Right lobe of liver (tissue), 6 donors: ENCODE measurements at regions not wholly inside any gene's neighbourhood (a gene's known extent, or its start where the extent isn't known, plus 50 kb on each side); places are given as distances from the start of the nearest gene placed in this dataset.

Experiments used
- ATAC-seq, 4 donors: fragments of 200-7000 bp; cut with Tn5 transposase; one replicate each; pipeline ENCODE4 v1.9.1; 2020; ENCODE audit warnings: mild to moderate bottlenecking in 4 of 4, moderate library complexity in 4 of 4
- DNase-seq, 3 donors: peaks; one replicate each; pipeline ENCODE4 v3.0.0-alpha.2; 2020
- H3K27ac ChIP-seq, 3 donors: fragments of 200-600 bp; one replicate each; pipeline ENCODE4 v1.8.0; 2022
- H3K27me3 ChIP-seq, 2 donors: fragments of 200-600 bp; one replicate each; pipeline ENCODE4 v1.8.0; 2022
- H3K36me3 ChIP-seq, 4 donors: fragments of 200-600 bp; sonication (generic) in 1 of 4; one replicate each; pipeline versions ENCODE4 v1.5.1 to v1.8.0; 2017 to 2022; ENCODE audit warnings: control low read depth in 1 of 4
- H3K4me1 ChIP-seq, 4 donors: fragments of 200-600 bp; sonication (generic) in 1 of 4; one replicate each; pipeline versions ENCODE4 v1.5.1 to v1.8.0; 2017 to 2022; ENCODE audit warnings: control low read depth in 1 of 4
- H3K4me3 ChIP-seq, 3 donors: fragments of 200-600 bp; one replicate each; pipeline ENCODE4 v1.8.0; 2022
- H3K9me3 ChIP-seq, 4 donors: fragments of 200-600 bp; sonication (generic) in 1 of 4; one replicate each; pipeline versions ENCODE4 v1.5.1 to v1.8.0; 2017 to 2022; ENCODE audit warnings: control low read depth in 1 of 4
- POLR2A ChIP-seq: fragments of 450-650 bp; IDR thresholded peaks from one replicate; pipeline ENCODE4 v1.6.1; 2017; ENCODE audit warnings: antibody characterized with exemption, mild to moderate bottlenecking
- WGBS: methylation state at CpG from one replicate; pipeline ENCODE4 v1.1.6; 2018; ENCODE audit warnings: low coverage, low lambda C conversion rate; ENCODE audit not compliant: insufficient coverage; ENCODE audit errors: missing lambda C conversion rate; 5-methylcytosine and 5-hydroxymethylcytosine counted together
- intact Hi-C, 2 donors: fragments of 100-400 bp; cut with DNase I; formaldehyde crosslinking; loops; one replicate each; pipeline versions ENCODE4 v1.11.2 to v1.14.1; 2022
- TF ChIP-seq, protein P1 (sequence below), 4 donors: fragments of 200-600 bp in 3 of 4; fragments of 450-650 bp in 1 of 4; IDR thresholded peaks; one replicate each; pipeline versions ENCODE4 v1.5.1 to v1.8.0; 2016 to 2022; ENCODE audit warnings: antibody characterized with exemption in 4 of 4, mild to moderate bottlenecking in 2 of 4
- donor health status: DM: no; HTN: yes; CAD: no.
- donor health status: DM: no; HTN: no; CAD: no.
- donor health status: DM: no; HTN: no; CAD: no.
- donor health status: DM: no; HTN: yes; CAD: no.
- donor health status: DM: no; HTN: yes; CAD: no.

DNA sequence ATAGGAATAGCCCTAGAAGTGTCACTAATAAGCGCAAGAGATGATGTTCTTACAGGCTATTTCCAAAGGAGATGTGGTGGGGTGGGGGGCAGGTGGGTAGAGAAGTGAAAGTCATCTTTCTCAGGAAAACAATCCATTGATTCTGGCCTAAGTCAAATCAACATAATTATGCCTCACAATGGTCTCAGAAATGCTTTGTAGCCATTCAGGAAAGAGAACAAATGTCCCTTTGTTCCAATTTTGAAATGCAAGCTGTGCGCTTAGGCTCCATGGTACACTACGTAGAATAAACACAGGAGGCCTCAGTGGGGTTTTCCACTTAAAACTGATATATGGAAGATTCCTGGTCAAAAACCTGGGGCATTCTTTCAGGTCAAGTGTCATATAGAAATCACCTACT is 529.9 kb upstream of the KLHL29 start:
- TF ChIP-seq, protein P1, sequence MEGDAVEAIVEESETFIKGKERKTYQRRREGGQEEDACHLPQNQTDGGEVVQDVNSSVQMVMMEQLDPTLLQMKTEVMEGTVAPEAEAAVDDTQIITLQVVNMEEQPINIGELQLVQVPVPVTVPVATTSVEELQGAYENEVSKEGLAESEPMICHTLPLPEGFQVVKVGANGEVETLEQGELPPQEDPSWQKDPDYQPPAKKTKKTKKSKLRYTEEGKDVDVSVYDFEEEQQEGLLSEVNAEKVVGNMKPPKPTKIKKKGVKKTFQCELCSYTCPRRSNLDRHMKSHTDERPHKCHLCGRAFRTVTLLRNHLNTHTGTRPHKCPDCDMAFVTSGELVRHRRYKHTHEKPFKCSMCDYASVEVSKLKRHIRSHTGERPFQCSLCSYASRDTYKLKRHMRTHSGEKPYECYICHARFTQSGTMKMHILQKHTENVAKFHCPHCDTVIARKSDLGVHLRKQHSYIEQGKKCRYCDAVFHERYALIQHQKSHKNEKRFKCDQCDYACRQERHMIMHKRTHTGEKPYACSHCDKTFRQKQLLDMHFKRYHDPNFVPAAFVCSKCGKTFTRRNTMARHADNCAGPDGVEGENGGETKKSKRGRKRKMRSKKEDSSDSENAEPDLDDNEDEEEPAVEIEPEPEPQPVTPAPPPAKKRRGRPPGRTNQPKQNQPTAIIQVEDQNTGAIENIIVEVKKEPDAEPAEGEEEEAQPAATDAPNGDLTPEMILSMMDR (IDR thresholded peaks at IDR 0.05): no peak
- no peak for TF ChIP-seq POLR2A

DNA sequence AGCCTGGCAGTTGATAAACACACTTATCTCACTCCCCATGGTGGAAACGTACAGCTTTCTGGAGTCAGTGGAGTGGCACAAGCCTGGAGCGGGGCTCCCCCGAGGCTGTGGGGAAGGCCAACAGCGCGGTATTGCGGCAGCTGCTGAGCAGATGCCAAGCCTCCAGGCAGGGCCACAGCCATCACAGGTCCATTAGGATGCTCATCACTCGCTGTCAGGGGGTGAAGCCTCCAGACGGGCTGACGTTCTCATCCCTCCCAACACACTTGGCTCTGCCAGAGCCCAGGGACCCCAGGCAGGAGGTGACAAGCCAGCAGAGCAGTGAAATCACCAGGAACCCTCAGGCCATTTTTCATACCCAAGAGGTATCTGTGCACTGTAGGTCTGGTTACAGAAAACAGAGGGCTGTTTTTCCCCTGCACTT is 529.2 kb upstream of the KLHL29 start:
- H3K27ac ChIP-seq: no peak overlapping the region
- TF ChIP-seq, protein P1 (IDR thresholded peaks at IDR 0.05): no peak
- no peak for TF ChIP-seq POLR2A
- H3K36me3 ChIP-seq: no peaks in the 10 kb centered on the region
- H3K27me3 ChIP-seq: no peaks in the 10 kb centered on the region
- ATAC-seq (no peak), DNase-seq (peak in 1 of 3 donors; percentile 47)
- no peaks in the 10 kb centered on the region for H3K9me3 ChIP-seq
- intact Hi-C loops: no loop called here
- no peak overlapping the region for H3K4me3 ChIP-seq
- H3K4me1 ChIP-seq: no peaks in the 10 kb centered on the region
- 41% methylated on average over 2 of the region's 9 CpGs for WGBS

More for the DNA sequence above, 529.9 kb upstream of the KLHL29 start:
- Histone ChIP-seq H3K9me3 (no peaks in the 10 kb centered on the region), H3K4me3 (no peak overlapping the region), H3K27ac (no peak overlapping the region), H3K27me3 (no peaks in the 10 kb centered on the region), H3K4me1 (no peaks in the 10 kb centered on the region), H3K36me3 (no peaks in the 10 kb centered on the region)
- no peak for ATAC-seq
- intact Hi-C loops: no loop called here
- 88% methylated on average over 3 of the region's 3 CpGs for WGBS
- no peak for DNase-seq

DNA sequence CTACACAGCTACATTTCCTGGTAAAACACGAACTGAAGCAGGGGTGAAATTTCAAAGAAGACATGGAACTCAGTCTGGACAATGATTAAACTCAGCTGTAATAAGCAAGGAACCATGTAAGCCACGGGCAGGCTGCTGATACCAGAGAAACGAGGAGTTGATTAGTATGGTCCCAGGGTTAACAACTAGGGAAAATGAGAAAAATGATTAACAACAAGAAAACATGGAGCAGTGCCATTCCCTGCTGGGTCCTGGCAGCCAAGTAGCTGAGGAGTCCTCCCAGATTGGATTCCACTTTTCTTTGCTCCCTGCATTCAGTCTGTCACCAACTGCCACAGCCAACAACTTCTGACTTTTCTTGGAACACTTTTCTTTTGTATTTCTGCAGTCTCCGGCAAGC is 517.0 kb upstream of the KLHL29 start:
- H3K4me3 ChIP-seq: no peak overlapping the region
- no peaks in the 10 kb centered on the region for H3K27me3 ChIP-seq
- TF ChIP-seq POLR2A: no peak
- TF ChIP-seq, protein P1 (IDR thresholded peaks at IDR 0.05): no peak
- no peak for ATAC-seq
- intact Hi-C loops: no loop called here
- H3K27ac ChIP-seq: no peak overlapping the region
- no peaks in the 10 kb centered on the region for H3K9me3 ChIP-seq
- WGBS: 27% methylated on average over 4 of the region's 4 CpGs
- no peaks in the 10 kb centered on the region for H3K4me1 ChIP-seq
- no peak for DNase-seq
- no peaks in the 10 kb centered on the region for H3K36me3 ChIP-seq

DNA sequence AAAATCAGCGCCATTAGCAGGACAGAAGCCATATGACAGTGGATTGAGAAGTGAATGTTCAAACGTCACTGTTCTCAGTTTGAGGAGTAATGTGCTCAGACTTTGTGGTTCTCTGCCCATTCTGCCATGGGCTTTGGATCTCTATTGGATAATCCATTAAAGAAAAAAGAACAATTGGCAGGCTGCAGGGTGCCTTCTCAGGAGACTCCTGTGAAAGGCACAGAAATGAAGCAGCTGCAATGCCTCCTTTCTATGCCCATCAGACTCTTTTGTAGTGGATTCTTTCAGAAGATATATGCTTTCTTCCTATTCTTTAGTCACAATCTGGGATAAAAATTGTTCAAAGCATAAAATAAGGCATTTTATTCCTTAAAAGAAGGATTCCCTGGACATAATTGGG is 506.9 kb upstream of the KLHL29 start:
- TF ChIP-seq POLR2A: no peak
- TF ChIP-seq, protein P1 (IDR thresholded peaks at IDR 0.05): no peak
- DNase-seq (no peak), ATAC-seq (no peak)
- WGBS: 78% methylated on average over 2 of the region's 2 CpGs
- Histone ChIP-seq H3K27me3 (no peaks in the 10 kb centered on the region), H3K36me3 (no peaks in the 10 kb centered on the region), H3K4me3 (no peak overlapping the region), H3K27ac (no peak overlapping the region), H3K4me1 (no peaks in the 10 kb centered on the region), H3K9me3 (no peaks in the 10 kb centered on the region)
- intact Hi-C loops: no loop called here
